Testis (tissue), 2 donors: ENCODE measurements at regions not wholly inside any gene's neighbourhood (a gene's known extent, or its start where the extent isn't known, plus 50 kb on each side); places are given as distances from the start of the nearest gene placed in this dataset.

Experiments
- DNase-seq: peaks from one replicate; pipeline ENCODE4 v3.0.0-alpha.2; 2019
- H3K27ac ChIP-seq, 2 donors: fragments of 200-600 bp; sonication (generic); one replicate each; pipeline ENCODE4 v1.5.1; 2019
- H3K27me3 ChIP-seq: fragments of 200-600 bp; sonication (generic); one replicate; pipeline ENCODE4 v1.5.1; 2019
- H3K36me3 ChIP-seq: fragments of 200-600 bp; sonication (generic); one replicate; pipeline ENCODE4 v1.5.1; 2017; ENCODE audit warnings: low read depth; ENCODE audit errors: missing control alignments
- H3K4me1 ChIP-seq: fragments of 200-600 bp; sonication (generic); one replicate; pipeline ENCODE4 v1.5.1; 2019
- H3K4me3 ChIP-seq, 2 donors: fragments of 200-600 bp; sonication (generic); one replicate each; pipeline ENCODE4 v1.5.1; 2017 to 2019
- H3K9me3 ChIP-seq: fragments of 200-600 bp; sonication (generic); one replicate; pipeline ENCODE4 v1.5.1; 2017
- CTCF ChIP-seq, 3 experiments: fragments of 450-650 bp in 2 of 3; fragments of 200-600 bp in 1 of 3; sonication (generic) in 1 of 3; IDR thresholded peaks; one replicate each; pipeline ENCODE4 v1.5.1; 2016 to 2019; ENCODE audit warnings: antibody characterized with exemption in 3 of 3, mild to moderate bottlenecking in 2 of 3, moderate library complexity in 1 of 3
- POLR2A ChIP-seq: fragments of 450-650 bp; IDR thresholded peaks from one replicate; pipeline ENCODE4 v1.6.1; 2017; ENCODE audit warnings: antibody characterized with exemption, mild to moderate bottlenecking, moderate library complexity
- WGBS, 2 donors: methylation state at CpG; one replicate each; pipeline ENCODE4 v1.1.5; 2018; 5-methylcytosine and 5-hydroxymethylcytosine counted together
- intact Hi-C: fragments of 100-400 bp; cut with DNase I; formaldehyde crosslinking; loops from one replicate; pipeline ENCODE4 v1.15.1; 2023; ENCODE audit warnings: low total_unique reads

- H3K27ac ChIP-seq, result no peak overlapping the region
- no peak for DNase-seq
- 43% methylated on average over 1 of the region's 1 CpG for WGBS, 2 donors
- no peaks in the 10 kb centered on the region for H3K9me3 ChIP-seq
- H3K27me3 ChIP-seq, result no peaks in the 10 kb centered on the region
- TF ChIP-seq POLR2A (no peak), CTCF (IDR thresholded peaks at IDR 0.05) (no peak)
- no peaks in the 10 kb centered on the region for H3K36me3 ChIP-seq
- H3K4me3 ChIP-seq, result no peak overlapping the region
- H3K4me1 ChIP-seq, result no peaks in the 10 kb centered on the region
- intact Hi-C loops, result no loop called here
These were observed 108.1 kb downstream of the GNAT3 start for GRCh38 chr7:80403686-80404241.

DNA sequence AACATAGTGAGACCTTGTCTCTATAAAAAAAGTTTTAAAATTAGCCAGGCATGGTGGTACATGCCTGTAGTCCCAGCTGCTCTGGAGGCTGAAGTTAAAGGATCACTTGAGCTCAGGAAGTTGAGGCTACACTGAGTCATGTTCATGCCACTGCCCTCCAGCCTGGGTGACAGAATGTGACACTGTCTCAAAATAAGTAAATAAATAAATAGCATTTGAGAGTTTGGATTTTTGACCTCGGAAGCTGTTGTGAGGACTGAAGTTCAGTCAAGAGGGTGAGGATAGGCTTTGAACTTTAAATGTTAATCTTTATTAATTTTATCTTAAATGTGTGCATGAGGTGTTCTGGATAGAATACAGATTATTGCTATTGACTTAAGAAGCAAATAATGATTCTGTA is 110.2 kb downstream of the GNAT3 start:
- Histone ChIP-seq H3K4me1 (no peaks in the 10 kb centered on the region), H3K36me3 (no peaks in the 10 kb centered on the region), H3K27ac (no peak overlapping the region), H3K27me3 (no peaks in the 10 kb centered on the region), H3K9me3 (no peaks in the 10 kb centered on the region), H3K4me3 (no peak overlapping the region)
- intact Hi-C loops, result no loop called here
- WGBS, 2 donors, result 90 to 92% methylated on average over 1 of the region's 1 CpG
- TF ChIP-seq CTCF (IDR thresholded peaks at IDR 0.05) (no peak), POLR2A (no peak)
- DNase-seq, result no peak

DNA sequence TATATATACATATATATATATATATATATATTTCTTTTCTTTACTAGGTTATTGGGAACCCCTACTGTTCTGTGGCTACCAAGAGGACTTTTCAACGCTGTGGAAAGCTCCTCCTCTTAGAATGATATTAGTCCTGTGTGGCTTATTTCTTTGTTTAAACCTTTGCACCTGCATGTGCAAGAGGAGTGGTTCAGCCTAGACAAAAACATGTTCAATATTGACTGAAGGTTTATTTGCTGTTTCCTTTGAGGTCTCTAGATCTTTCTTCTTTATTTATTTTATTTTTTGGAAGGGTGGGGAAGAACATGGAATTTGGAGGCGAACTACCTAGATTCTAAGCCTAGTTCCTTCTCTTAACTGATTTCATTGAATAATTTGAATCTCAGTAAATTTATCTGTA is 118.1 kb downstream of the GNAT3 start:
- Histone ChIP-seq H3K27ac (no peak overlapping the region), H3K27me3 (no peaks in the 10 kb centered on the region), H3K9me3 (no peaks in the 10 kb centered on the region), H3K36me3 (no peaks in the 10 kb centered on the region), H3K4me1 (no peaks in the 10 kb centered on the region), H3K4me3 (no peak overlapping the region)
- WGBS, 2 donors, result 87 to 92% methylated on average over 2 of the region's 2 CpGs
- intact Hi-C loops, result no loop called here
- no peak for DNase-seq
- no peak for TF ChIP-seq CTCF (IDR thresholded peaks at IDR 0.05)
- no peak for TF ChIP-seq POLR2A

- Histone ChIP-seq H3K27me3 (no peaks in the 10 kb centered on the region), H3K4me1 (no peaks in the 10 kb centered on the region), H3K4me3 (no peak overlapping the region), H3K36me3 (no peaks in the 10 kb centered on the region), H3K9me3 (no peaks in the 10 kb centered on the region), H3K27ac (no peak overlapping the region)
- DNase-seq, result no peak
- intact Hi-C loops, result no loop called here
- TF ChIP-seq CTCF (IDR thresholded peaks at IDR 0.05) (peak; percentile 27 to 72 (median 36)), POLR2A (no peak)
- WGBS, 2 donors, result 80 to 85% methylated on average over 4 of the region's 4 CpGs
These were observed 119.4 kb downstream of the GNAT3 start for GRCh38 chr7:80392229-80393169.
